Activated T-cell treated with anti-CD3 and anti-CD28 coated beads, Interleukin-2, amount 50 U/mL, for 24 hours (primary cell): ENCODE measurements at regions not wholly inside any gene's neighbourhood (a gene's known extent, or its start where the extent isn't known, plus 50 kb on each side); places are given as distances from the start of the nearest gene placed in this dataset.

Source experiments
- DNase-seq: peaks from one replicate; pipeline ENCODE4 v3.0.0-alpha.2; 2020
- H3K27ac Mint-ChIP-seq: 2 replicates; pipeline ENCODE4 v1.8.0; 2020; ENCODE audit warnings: mild to moderate bottlenecking, mixed read lengths
- H3K27me3 Mint-ChIP-seq: 2 replicates; pipeline ENCODE4 v1.8.0; 2020; ENCODE audit warnings: mixed read lengths
- H3K36me3 Mint-ChIP-seq: 2 replicates; pipeline ENCODE4 v1.8.0; 2020; ENCODE audit warnings: low read depth, mixed read lengths
- H3K4me1 Mint-ChIP-seq: 2 replicates; pipeline ENCODE4 v1.8.0; 2020; ENCODE audit warnings: low read depth, mixed read lengths
- H3K4me3 Mint-ChIP-seq: 2 replicates; pipeline ENCODE4 v1.8.0; 2020; ENCODE audit warnings: mild to moderate bottlenecking, moderate library complexity, mixed read lengths
- H3K9me3 Mint-ChIP-seq: 2 replicates; pipeline ENCODE4 v1.8.0; 2020; ENCODE audit warnings: mixed read lengths

- Mint-ChIP-seq H3K27me3 (no peaks in the 10 kb centered on the region), H3K4me1 (no peaks in the 10 kb centered on the region), H3K36me3 (no peaks in the 10 kb centered on the region), H3K9me3 (peaks cover 3% of the 10 kb centered on the region), H3K4me3 (no peak overlapping the region), H3K27ac (no peak overlapping the region)
- no peak for DNase-seq
These were observed 55.1 kb upstream of the SLC1A1 start for GRCh38 chr9:4435197-4435596.

GRCh38 chr9:4433379-4433778, 56.9 kb upstream of the SLC1A1 start:
- Mint-ChIP-seq H3K4me3 (no peak overlapping the region), H3K27ac (no peak overlapping the region), H3K27me3 (no peaks in the 10 kb centered on the region), H3K9me3 (no peaks in the 10 kb centered on the region), H3K4me1 (no peaks in the 10 kb centered on the region), H3K36me3 (no peaks in the 10 kb centered on the region)
- no peak for DNase-seq

- H3K27ac Mint-ChIP-seq = no peak overlapping the region
- no peaks in the 10 kb centered on the region for H3K27me3 Mint-ChIP-seq
- H3K4me3 Mint-ChIP-seq = no peak overlapping the region
- no peaks in the 10 kb centered on the region for H3K36me3 Mint-ChIP-seq
- no peak for DNase-seq
- no peaks in the 10 kb centered on the region for H3K9me3 Mint-ChIP-seq
- H3K4me1 Mint-ChIP-seq = no peaks in the 10 kb centered on the region
These were observed 59.6 kb upstream of the SLC1A1 start for GRCh38 chr9:4430432-4431261.

DNA sequence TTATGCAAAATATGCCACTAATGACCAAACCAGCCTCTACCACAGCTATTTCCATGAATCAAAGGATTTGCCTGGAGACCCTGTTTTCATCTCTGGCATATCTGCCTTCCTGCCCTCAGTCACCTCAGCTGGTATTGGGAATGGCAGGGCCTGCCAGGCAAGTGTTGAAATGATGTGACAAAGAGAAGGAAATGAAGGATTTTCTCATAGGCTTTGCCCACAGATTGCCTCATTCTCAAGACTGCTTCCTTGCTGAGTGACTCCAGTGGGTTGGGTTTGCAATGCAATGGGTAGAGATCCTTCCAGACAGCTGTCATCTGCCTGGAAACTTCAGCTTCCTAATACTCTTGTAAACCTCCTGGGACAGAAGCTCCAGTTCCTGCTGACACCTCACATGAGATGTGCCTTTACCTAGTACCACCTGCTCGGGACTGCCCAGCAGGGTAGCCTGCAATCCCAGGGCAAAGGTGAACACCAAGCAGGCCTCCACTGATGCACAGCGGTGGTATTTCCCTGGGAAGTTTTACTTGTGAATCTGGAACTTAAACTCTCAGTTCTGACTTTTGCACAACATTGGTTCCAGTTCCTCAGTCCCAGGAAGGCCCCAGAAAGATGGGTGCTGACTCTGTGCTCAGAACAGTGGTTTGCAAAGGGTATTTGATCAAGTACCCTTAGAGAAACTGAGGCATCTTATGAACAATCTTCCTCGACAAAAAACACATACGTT, 64.8 kb upstream of the SLC1A1 start:
- no peak for DNase-seq
- H3K4me3 Mint-ChIP-seq = no peak overlapping the region
- H3K27me3 Mint-ChIP-seq = no peaks in the 10 kb centered on the region
- H3K9me3 Mint-ChIP-seq = no peaks in the 10 kb centered on the region
- no peak overlapping the region for H3K27ac Mint-ChIP-seq
- peaks cover 14% of the 10 kb centered on the region for H3K4me1 Mint-ChIP-seq
- no peaks in the 10 kb centered on the region for H3K36me3 Mint-ChIP-seq

GRCh38 chr9:4424891-4425290, 65.4 kb upstream of the SLC1A1 start:
- no peaks in the 10 kb centered on the region for H3K27me3 Mint-ChIP-seq
- no peak overlapping the region for H3K4me3 Mint-ChIP-seq
- H3K9me3 Mint-ChIP-seq = no peaks in the 10 kb centered on the region
- H3K4me1 Mint-ChIP-seq = peaks cover 14% of the 10 kb centered on the region
- DNase-seq = no peak
- H3K27ac Mint-ChIP-seq = no peak overlapping the region
- no peaks in the 10 kb centered on the region for H3K36me3 Mint-ChIP-seq

GRCh38 chr9:4424038-4424437, 66.2 kb upstream of the SLC1A1 start:
- no peaks in the 10 kb centered on the region for H3K9me3 Mint-ChIP-seq
- DNase-seq = no peak

DNA sequence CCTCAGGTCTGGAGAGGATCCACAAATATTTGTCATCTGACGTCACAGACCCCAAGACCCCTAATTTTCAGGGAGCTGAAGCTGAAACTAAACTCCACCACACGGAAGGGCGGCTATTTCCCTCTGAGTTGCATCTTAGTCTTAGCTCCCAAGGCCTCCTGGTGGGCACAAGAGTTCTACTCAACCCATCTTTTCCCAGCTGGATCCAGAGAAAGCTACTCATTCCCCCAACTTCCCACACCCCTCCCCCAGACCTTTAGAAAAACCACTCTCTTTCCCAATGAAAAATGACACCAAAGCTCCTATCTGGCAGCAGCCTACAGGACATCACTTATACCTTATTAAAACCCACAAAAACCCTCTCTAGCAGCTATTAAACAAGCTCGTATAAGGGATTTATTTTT, 67.1 kb upstream of the SLC1A1 start:
- no peak overlapping the region for H3K4me3 Mint-ChIP-seq
- H3K27me3 Mint-ChIP-seq = no peaks in the 10 kb centered on the region
- DNase-seq = no peak
- H3K27ac Mint-ChIP-seq = no peak overlapping the region
- H3K36me3 Mint-ChIP-seq = no peaks in the 10 kb centered on the region
- no peaks in the 10 kb centered on the region for H3K9me3 Mint-ChIP-seq
- H3K4me1 Mint-ChIP-seq = peaks cover 14% of the 10 kb centered on the region

More at GRCh38 chr9:4424038-4424437, 66.2 kb upstream of the SLC1A1 start:
- H3K27me3 Mint-ChIP-seq = no peaks in the 10 kb centered on the region
- no peak overlapping the region for H3K27ac Mint-ChIP-seq
- no peaks in the 10 kb centered on the region for H3K36me3 Mint-ChIP-seq
- H3K4me1 Mint-ChIP-seq = peaks cover 14% of the 10 kb centered on the region
- no peak overlapping the region for H3K4me3 Mint-ChIP-seq

- no peaks in the 10 kb centered on the region for H3K27me3 Mint-ChIP-seq
- no peak overlapping the region for H3K4me3 Mint-ChIP-seq
These were observed 67.8 kb upstream of the SLC1A1 start for GRCh38 chr9:4422495-4422894.

GRCh38 chr9:4421847-4422246, 68.4 kb upstream of the SLC1A1 start:
- Mint-ChIP-seq H3K27me3 (no peaks in the 10 kb centered on the region), H3K9me3 (no peaks in the 10 kb centered on the region), H3K4me3 (no peak overlapping the region), H3K36me3 (no peaks in the 10 kb centered on the region), H3K27ac (no peak overlapping the region), H3K4me1 (peaks cover 14% of the 10 kb centered on the region)
- DNase-seq = no peak

More at GRCh38 chr9:4422495-4422894, 67.8 kb upstream of the SLC1A1 start:
- Mint-ChIP-seq H3K27ac (no peak overlapping the region), H3K4me1 (peaks cover 14% of the 10 kb centered on the region), H3K9me3 (no peaks in the 10 kb centered on the region), H3K36me3 (no peaks in the 10 kb centered on the region)
- no peak for DNase-seq

DNA sequence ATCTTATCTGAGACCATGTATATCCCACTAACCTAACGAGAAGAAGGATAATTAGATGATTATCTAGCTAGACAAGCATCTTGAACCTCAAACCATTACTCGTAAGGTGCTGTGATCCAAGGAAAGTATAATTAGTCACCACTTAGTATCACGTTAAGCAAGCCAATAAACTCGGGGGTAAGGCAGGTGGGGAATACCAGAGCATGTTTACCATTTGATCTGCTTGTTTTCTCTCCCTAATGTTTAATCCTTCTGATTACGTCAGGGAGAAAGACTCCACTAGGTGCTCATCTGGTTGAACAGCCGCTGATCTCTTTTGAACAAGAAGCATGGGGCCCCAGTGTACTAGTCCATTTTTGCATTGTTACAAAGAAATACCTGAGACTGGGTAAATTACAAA, 69.9 kb upstream of the SLC1A1 start:
- no peaks in the 10 kb centered on the region for H3K36me3 Mint-ChIP-seq
- no peaks in the 10 kb centered on the region for H3K9me3 Mint-ChIP-seq
- no peak overlapping the region for H3K27ac Mint-ChIP-seq
- H3K4me1 Mint-ChIP-seq = peaks cover 14% of the 10 kb centered on the region
- DNase-seq = no peak
- no peak overlapping the region for H3K4me3 Mint-ChIP-seq
- H3K27me3 Mint-ChIP-seq = no peaks in the 10 kb centered on the region

- Mint-ChIP-seq H3K27me3 (no peaks in the 10 kb centered on the region), H3K36me3 (no peaks in the 10 kb centered on the region), H3K4me1 (peaks cover 13% of the 10 kb centered on the region), H3K4me3 (no peak overlapping the region), H3K9me3 (no peaks in the 10 kb centered on the region), H3K27ac (no peak overlapping the region)
- DNase-seq = no peak
These were observed 72.5 kb upstream of the SLC1A1 start for GRCh38 chr9:4417578-4418325.

DNA sequence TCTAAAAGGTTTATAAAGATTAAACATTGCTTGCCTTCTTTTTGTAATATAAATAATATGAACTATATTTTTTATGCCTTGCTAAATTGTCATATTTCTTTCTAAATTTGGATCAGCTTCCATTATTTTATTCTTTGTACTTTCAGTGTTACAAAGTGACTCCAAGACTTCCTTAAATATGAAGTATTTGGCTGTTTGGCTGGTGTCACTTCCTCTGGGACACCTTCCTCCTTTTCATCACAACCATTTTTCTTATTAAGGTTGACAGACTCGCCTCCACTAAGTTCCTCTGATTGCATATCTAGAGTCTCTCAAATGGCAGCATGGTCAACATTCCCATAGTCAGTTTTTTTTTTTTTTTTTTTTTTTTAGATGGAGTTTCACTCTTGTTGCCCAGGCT, 73.8 kb upstream of the SLC1A1 start:
- Mint-ChIP-seq H3K27me3 (no peaks in the 10 kb centered on the region), H3K9me3 (no peaks in the 10 kb centered on the region), H3K27ac (no peak overlapping the region)

GRCh38 chr9:4415281-4415680, 75.0 kb upstream of the SLC1A1 start:
- Mint-ChIP-seq H3K27ac (no peak overlapping the region), H3K36me3 (no peaks in the 10 kb centered on the region), H3K4me1 (no peaks in the 10 kb centered on the region), H3K4me3 (no peak overlapping the region), H3K27me3 (no peaks in the 10 kb centered on the region), H3K9me3 (no peaks in the 10 kb centered on the region)
- DNase-seq = no peak

More for the DNA sequence above, 73.8 kb upstream of the SLC1A1 start:
- Mint-ChIP-seq H3K4me1 (no peaks in the 10 kb centered on the region), H3K36me3 (no peaks in the 10 kb centered on the region), H3K4me3 (no peak overlapping the region)
- no peak for DNase-seq

DNA sequence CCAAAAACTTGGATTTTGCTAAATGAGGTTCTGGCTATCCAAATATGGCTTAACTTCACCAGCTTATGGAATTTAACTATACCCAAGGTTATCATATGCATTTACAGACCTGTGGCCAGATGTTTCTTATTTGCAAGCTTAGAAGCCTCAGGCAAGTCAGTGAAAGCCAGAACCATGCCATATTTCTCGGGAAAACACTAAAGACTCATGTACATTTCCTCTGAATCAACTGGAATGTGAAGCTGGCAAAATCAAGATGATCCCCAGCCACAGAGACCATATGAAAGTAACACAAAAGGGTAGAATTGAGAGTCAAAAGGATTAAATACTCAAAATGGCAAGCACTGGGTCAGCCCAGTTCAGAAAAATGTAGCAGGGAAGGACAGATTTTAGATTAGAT, 76.4 kb upstream of the SLC1A1 start:
- H3K9me3 Mint-ChIP-seq = no peaks in the 10 kb centered on the region
- no peak overlapping the region for H3K4me3 Mint-ChIP-seq
- H3K4me1 Mint-ChIP-seq = no peaks in the 10 kb centered on the region
- H3K36me3 Mint-ChIP-seq = no peaks in the 10 kb centered on the region
- DNase-seq = no peak
- no peak overlapping the region for H3K27ac Mint-ChIP-seq
- no peaks in the 10 kb centered on the region for H3K27me3 Mint-ChIP-seq

DNA sequence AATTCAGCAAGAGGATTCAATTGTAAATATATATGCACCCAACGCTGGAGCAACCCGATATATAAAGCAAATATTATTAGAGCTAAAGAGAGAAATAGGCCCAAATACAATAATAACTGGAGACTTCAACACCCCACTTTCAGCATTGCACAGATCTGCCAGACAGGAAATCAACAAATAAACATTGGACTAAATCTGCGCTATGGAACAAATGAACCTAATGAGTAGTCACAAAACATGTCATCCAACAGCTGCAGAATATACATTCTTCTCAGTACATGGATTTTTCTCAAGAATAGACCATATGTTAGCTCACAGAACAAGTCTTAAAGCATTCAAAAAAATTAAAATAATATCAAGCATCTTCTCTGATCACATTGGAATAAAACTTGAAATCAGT, 86.1 kb upstream of the SLC1A1 start:
- no peak for DNase-seq
- no peak overlapping the region for H3K27ac Mint-ChIP-seq
- H3K4me1 Mint-ChIP-seq = no peaks in the 10 kb centered on the region
- no peaks in the 10 kb centered on the region for H3K27me3 Mint-ChIP-seq
- H3K36me3 Mint-ChIP-seq = no peaks in the 10 kb centered on the region
- no peak overlapping the region for H3K4me3 Mint-ChIP-seq
- peaks cover 22% of the 10 kb centered on the region for H3K9me3 Mint-ChIP-seq
